ENCODE measurements at regions not wholly inside any gene's neighbourhood (a gene's known extent, or its start where the extent isn't known, plus 50 kb on each side); places are given as distances from the start of the nearest gene placed in this dataset.
"Not testable (repeated sequence)": the region's sequence is repeated elsewhere in the genome, so short reads cannot be mapped to it uniquely, and the experiment has no call there.

GRCh38 chr1:173341971-173342370 lies 134.8 kb upstream of the TNFSF4 start:
- DNase-seq (ENCODE audit: low read depth in 1 of 2, low spot score in 1 of 2), result no peak

GRCh38 chr1:173342736-173343135 lies 134.4 kb upstream of the PRDX6 start:
- DNase-seq (ENCODE audit: low read depth in 1 of 2, low spot score in 1 of 2), result no peak

GRCh38 chr1:173344034-173344743 lies 132.9 kb upstream of the PRDX6 start:
- DNase-seq (ENCODE audit: low read depth in 1 of 2, low spot score in 1 of 2), result no peak

GRCh38 chr1:173347282-173347818 lies 129.8 kb upstream of the PRDX6 start:
- DNase-seq (ENCODE audit: low read depth in 1 of 2, low spot score in 1 of 2), result no peak

GRCh38 chr1:173352635-173353034 lies 124.5 kb upstream of the PRDX6 start:
- DNase-seq (ENCODE audit: low read depth in 1 of 2, low spot score in 1 of 2), result not testable (repeated sequence)

- DNase-seq (ENCODE audit: low read depth in 1 of 2, low spot score in 1 of 2), result no peak
Measured at GRCh38 chr1:173353350-173353749, 123.8 kb upstream of the PRDX6 start.

- DNase-seq (ENCODE audit: low read depth in 1 of 2, low spot score in 1 of 2), result no peak
Measured at GRCh38 chr1:173354937-173355280, 122.2 kb upstream of the PRDX6 start.

- no peak for DNase-seq (ENCODE audit: low read depth in 1 of 2, low spot score in 1 of 2)
Measured at GRCh38 chr1:173355281-173356031, 121.7 kb upstream of the PRDX6 start.

GRCh38 chr1:173356191-173356762 lies 120.9 kb upstream of the PRDX6 start:
- no peak for DNase-seq (ENCODE audit: low read depth in 1 of 2, low spot score in 1 of 2)

- no peak for DNase-seq (ENCODE audit: low read depth in 1 of 2, low spot score in 1 of 2)
Measured at GRCh38 chr1:173360487-173361063, 116.6 kb upstream of the PRDX6 start.

- no peak for DNase-seq (ENCODE audit: low read depth in 1 of 2, low spot score in 1 of 2)
Measured at GRCh38 chr1:173362543-173362942, 114.6 kb upstream of the PRDX6 start.

GRCh38 chr1:173364827-173365226 lies 112.3 kb upstream of the PRDX6 start:
- no peak for DNase-seq (ENCODE audit: low read depth in 1 of 2, low spot score in 1 of 2)

GRCh38 chr1:173365341-173365740 lies 111.8 kb upstream of the PRDX6 start:
- no peak for DNase-seq (ENCODE audit: low read depth in 1 of 2, low spot score in 1 of 2)

GRCh38 chr1:173367136-173367535 lies 110.0 kb upstream of the PRDX6 start:
- DNase-seq (ENCODE audit: low read depth in 1 of 2, low spot score in 1 of 2), result no peak

- DNase-seq (ENCODE audit: low read depth in 1 of 2, low spot score in 1 of 2), result not testable (repeated sequence)
Measured at GRCh38 chr1:173370586-173370985, 106.5 kb upstream of the PRDX6 start.

- DNase-seq (ENCODE audit: low read depth in 1 of 2, low spot score in 1 of 2), result not testable (repeated sequence)
Measured at GRCh38 chr1:173376065-173376464, 101.1 kb upstream of the PRDX6 start.

- no peak for DNase-seq (ENCODE audit: low read depth in 1 of 2, low spot score in 1 of 2)
Measured at GRCh38 chr1:173377266-173377665, 99.9 kb upstream of the PRDX6 start.

GRCh38 chr1:173383351-173383750 lies 93.8 kb upstream of the PRDX6 start:
- no peak for DNase-seq (ENCODE audit: low read depth in 1 of 2, low spot score in 1 of 2)

- no peak for DNase-seq (ENCODE audit: low read depth in 1 of 2, low spot score in 1 of 2)
Measured at GRCh38 chr1:173388352-173388751, 88.8 kb upstream of the PRDX6 start.

GRCh38 chr1:173392895-173393658 lies 84.1 kb upstream of the PRDX6 start:
- DNase-seq (ENCODE audit: low read depth in 1 of 2, low spot score in 1 of 2), result no peak

GRCh38 chr1:173393659-173394000 lies 83.5 kb upstream of the PRDX6 start:
- DNase-seq (ENCODE audit: low read depth in 1 of 2, low spot score in 1 of 2), result no peak

All from activated T-helper 1 cell treated with anti-CD3 and anti-CD28 coated beads, Interleukin-2, amount 50 U/mL, for 16 hours (primary cell).